ENCODE measurements at regions not wholly inside any gene's neighbourhood (a gene's known extent, or its start where the extent isn't known, plus 50 kb on each side); places are given as distances from the start of the nearest gene placed in this dataset.

DNA sequence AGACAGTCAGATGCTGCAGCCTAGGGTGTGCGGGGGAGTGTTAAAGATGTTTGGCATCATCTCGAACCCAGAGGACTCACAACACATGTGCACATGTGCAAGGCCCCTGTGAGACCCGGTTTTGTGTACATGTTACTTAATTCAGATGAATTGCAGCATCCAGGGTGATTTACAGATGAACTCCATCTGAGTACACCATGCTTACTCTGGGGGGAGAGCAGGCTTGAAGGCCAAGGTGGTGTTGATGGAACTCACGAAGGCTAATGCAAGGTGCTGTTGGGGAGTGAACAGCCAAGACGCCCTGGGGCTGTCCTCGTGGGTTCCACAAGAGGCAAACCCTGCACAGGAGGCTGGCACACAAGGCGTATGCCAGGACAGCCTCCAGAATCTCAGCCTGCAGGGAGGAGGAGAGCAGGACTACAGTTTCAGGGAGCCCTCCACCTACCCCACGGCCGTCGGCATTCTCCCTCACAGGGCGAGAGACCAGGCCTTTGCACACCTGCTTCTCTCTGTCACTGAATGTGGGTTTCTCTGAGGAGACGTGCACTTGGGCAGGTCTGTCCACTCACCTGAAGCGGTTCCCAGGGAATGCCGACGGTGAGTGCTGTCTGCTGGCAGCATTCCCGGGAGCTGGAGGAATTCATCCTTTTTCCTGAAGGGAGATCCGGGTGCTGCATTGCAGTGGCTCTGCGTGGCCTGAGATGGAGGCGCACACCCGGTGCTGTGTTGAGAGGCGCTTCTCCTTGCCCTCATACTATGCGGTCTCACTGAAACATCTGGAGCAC is 178.5 kb upstream of the RNF32 start:
- TF ChIP-seq TAF1 (IDR thresholded peaks at IDR 0.05; ENCODE audit: low read depth): no peak
- TF ChIP-seq, protein P1, sequence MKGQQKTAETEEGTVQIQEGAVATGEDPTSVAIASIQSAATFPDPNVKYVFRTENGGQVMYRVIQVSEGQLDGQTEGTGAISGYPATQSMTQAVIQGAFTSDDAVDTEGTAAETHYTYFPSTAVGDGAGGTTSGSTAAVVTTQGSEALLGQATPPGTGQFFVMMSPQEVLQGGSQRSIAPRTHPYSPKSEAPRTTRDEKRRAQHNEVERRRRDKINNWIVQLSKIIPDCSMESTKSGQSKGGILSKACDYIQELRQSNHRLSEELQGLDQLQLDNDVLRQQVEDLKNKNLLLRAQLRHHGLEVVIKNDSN (IDR thresholded peaks at IDR 0.05): no peak
- TF ChIP-seq TEAD4 (IDR thresholded peaks at IDR 0.05): no peak
- TF ChIP-seq, protein P2, sequence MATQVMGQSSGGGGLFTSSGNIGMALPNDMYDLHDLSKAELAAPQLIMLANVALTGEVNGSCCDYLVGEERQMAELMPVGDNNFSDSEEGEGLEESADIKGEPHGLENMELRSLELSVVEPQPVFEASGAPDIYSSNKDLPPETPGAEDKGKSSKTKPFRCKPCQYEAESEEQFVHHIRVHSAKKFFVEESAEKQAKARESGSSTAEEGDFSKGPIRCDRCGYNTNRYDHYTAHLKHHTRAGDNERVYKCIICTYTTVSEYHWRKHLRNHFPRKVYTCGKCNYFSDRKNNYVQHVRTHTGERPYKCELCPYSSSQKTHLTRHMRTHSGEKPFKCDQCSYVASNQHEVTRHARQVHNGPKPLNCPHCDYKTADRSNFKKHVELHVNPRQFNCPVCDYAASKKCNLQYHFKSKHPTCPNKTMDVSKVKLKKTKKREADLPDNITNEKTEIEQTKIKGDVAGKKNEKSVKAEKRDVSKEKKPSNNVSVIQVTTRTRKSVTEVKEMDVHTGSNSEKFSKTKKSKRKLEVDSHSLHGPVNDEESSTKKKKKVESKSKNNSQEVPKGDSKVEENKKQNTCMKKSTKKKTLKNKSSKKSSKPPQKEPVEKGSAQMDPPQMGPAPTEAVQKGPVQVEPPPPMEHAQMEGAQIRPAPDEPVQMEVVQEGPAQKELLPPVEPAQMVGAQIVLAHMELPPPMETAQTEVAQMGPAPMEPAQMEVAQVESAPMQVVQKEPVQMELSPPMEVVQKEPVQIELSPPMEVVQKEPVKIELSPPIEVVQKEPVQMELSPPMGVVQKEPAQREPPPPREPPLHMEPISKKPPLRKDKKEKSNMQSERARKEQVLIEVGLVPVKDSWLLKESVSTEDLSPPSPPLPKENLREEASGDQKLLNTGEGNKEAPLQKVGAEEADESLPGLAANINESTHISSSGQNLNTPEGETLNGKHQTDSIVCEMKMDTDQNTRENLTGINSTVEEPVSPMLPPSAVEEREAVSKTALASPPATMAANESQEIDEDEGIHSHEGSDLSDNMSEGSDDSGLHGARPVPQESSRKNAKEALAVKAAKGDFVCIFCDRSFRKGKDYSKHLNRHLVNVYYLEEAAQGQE (IDR thresholded peaks at IDR 0.05; ENCODE audit: low read depth): no peak
- TF ChIP-seq CREB1 (IDR thresholded peaks at IDR 0.05; ENCODE audit: low read depth): no peak

All from Ishikawa (cell line).